ENCODE measurements at regions not wholly inside any gene's neighbourhood (a gene's known extent, or its start where the extent isn't known, plus 50 kb on each side); places are given as distances from the start of the nearest gene placed in this dataset.

- H3K9ac ChIP-seq (ENCODE audit: low read depth in 1 of 2, low read length in 2 of 2), result no peak overlapping the region
- H3K27ac ChIP-seq (ENCODE audit: low read depth in 2 of 2, low read length in 2 of 2), result no peak overlapping the region
- H3K4me3 ChIP-seq (ENCODE audit: low read length in 2 of 2), result no peak overlapping the region
- no peaks in the 10 kb centered on the region for H3K9me3 ChIP-seq (ENCODE audit: control insufficient read depth in 2 of 2, low read length in 2 of 2)
- H3K4me1 ChIP-seq (ENCODE audit: control insufficient read depth in 2 of 2, insufficient read depth in 2 of 2, low read length in 2 of 2), result no peaks in the 10 kb centered on the region
- H3K27me3 ChIP-seq (ENCODE audit: control insufficient read depth in 2 of 2, insufficient read depth in 2 of 2, low read length in 2 of 2), result peaks cover 0 to 2% of the 10 kb centered on the region in 2 donors
- H3K36me3 ChIP-seq (ENCODE audit: control insufficient read depth in 2 of 2, insufficient read depth in 2 of 2, low read length in 2 of 2), result no peaks in the 10 kb centered on the region
Measured at GRCh38 chr1:29639156-29639736, 402.9 kb downstream of the PTPRU start.

- Histone ChIP-seq H3K36me3 (ENCODE audit: control insufficient read depth in 2 of 2, insufficient read depth in 2 of 2, low read length in 2 of 2) (no peaks in the 10 kb centered on the region), H3K9me3 (ENCODE audit: control insufficient read depth in 2 of 2, low read length in 2 of 2) (no peaks in the 10 kb centered on the region), H3K27ac (ENCODE audit: low read depth in 2 of 2, low read length in 2 of 2) (no peak overlapping the region)
Measured at GRCh38 chr1:29638281-29638680, 402.0 kb downstream of the PTPRU start.

GRCh38 chr1:29636936-29637335 lies 400.6 kb downstream of the PTPRU start:
- Histone ChIP-seq H3K4me3 (ENCODE audit: low read length in 2 of 2) (no peak overlapping the region), H3K36me3 (ENCODE audit: control insufficient read depth in 2 of 2, insufficient read depth in 2 of 2, low read length in 2 of 2) (no peaks in the 10 kb centered on the region), H3K27me3 (ENCODE audit: control insufficient read depth in 2 of 2, insufficient read depth in 2 of 2, low read length in 2 of 2) (peaks cover 0 to 2% of the 10 kb centered on the region in 2 donors), H3K9me3 (ENCODE audit: control insufficient read depth in 2 of 2, low read length in 2 of 2) (no peaks in the 10 kb centered on the region), H3K9ac (ENCODE audit: low read depth in 1 of 2, low read length in 2 of 2) (no peak overlapping the region), H3K27ac (ENCODE audit: low read depth in 2 of 2, low read length in 2 of 2) (no peak overlapping the region), H3K4me1 (ENCODE audit: control insufficient read depth in 2 of 2, insufficient read depth in 2 of 2, low read length in 2 of 2) (no peaks in the 10 kb centered on the region)

More at GRCh38 chr1:29638281-29638680, 402.0 kb downstream of the PTPRU start:
- Histone ChIP-seq H3K4me1 (ENCODE audit: control insufficient read depth in 2 of 2, insufficient read depth in 2 of 2, low read length in 2 of 2) (no peaks in the 10 kb centered on the region), H3K27me3 (ENCODE audit: control insufficient read depth in 2 of 2, insufficient read depth in 2 of 2, low read length in 2 of 2) (peaks cover 0 to 2% of the 10 kb centered on the region in 2 donors), H3K4me3 (ENCODE audit: low read length in 2 of 2) (no peak overlapping the region), H3K9ac (ENCODE audit: low read depth in 1 of 2, low read length in 2 of 2) (no peak overlapping the region)

- Histone ChIP-seq H3K36me3 (ENCODE audit: control insufficient read depth in 2 of 2, insufficient read depth in 2 of 2, low read length in 2 of 2) (no peaks in the 10 kb centered on the region), H3K27me3 (ENCODE audit: control insufficient read depth in 2 of 2, insufficient read depth in 2 of 2, low read length in 2 of 2) (peaks cover 0 to 2% of the 10 kb centered on the region in 2 donors), H3K4me1 (ENCODE audit: control insufficient read depth in 2 of 2, insufficient read depth in 2 of 2, low read length in 2 of 2) (no peaks in the 10 kb centered on the region), H3K27ac (ENCODE audit: low read depth in 2 of 2, low read length in 2 of 2) (no peak overlapping the region), H3K9me3 (ENCODE audit: control insufficient read depth in 2 of 2, low read length in 2 of 2) (no peaks in the 10 kb centered on the region), H3K4me3 (ENCODE audit: low read length in 2 of 2) (no peak overlapping the region), H3K9ac (ENCODE audit: low read depth in 1 of 2, low read length in 2 of 2) (no peak overlapping the region)
Measured at GRCh38 chr1:29635501-29636263, 399.4 kb downstream of the PTPRU start.

- Histone ChIP-seq H3K27ac (ENCODE audit: low read depth in 2 of 2, low read length in 2 of 2) (no peak overlapping the region), H3K27me3 (ENCODE audit: control insufficient read depth in 2 of 2, insufficient read depth in 2 of 2, low read length in 2 of 2) (peaks cover 0 to 2% of the 10 kb centered on the region in 2 donors), H3K9ac (ENCODE audit: low read depth in 1 of 2, low read length in 2 of 2) (no peak overlapping the region), H3K4me3 (ENCODE audit: low read length in 2 of 2) (no peak overlapping the region), H3K9me3 (ENCODE audit: control insufficient read depth in 2 of 2, low read length in 2 of 2) (no peaks in the 10 kb centered on the region), H3K4me1 (ENCODE audit: control insufficient read depth in 2 of 2, insufficient read depth in 2 of 2, low read length in 2 of 2) (no peaks in the 10 kb centered on the region), H3K36me3 (ENCODE audit: control insufficient read depth in 2 of 2, insufficient read depth in 2 of 2, low read length in 2 of 2) (no peaks in the 10 kb centered on the region)
Measured at GRCh38 chr1:29634746-29635335, 398.5 kb downstream of the PTPRU start.

GRCh38 chr1:29634324-29634723 lies 398.0 kb downstream of the PTPRU start:
- Histone ChIP-seq H3K27ac (ENCODE audit: low read depth in 2 of 2, low read length in 2 of 2) (no peak overlapping the region), H3K4me3 (ENCODE audit: low read length in 2 of 2) (no peak overlapping the region), H3K9ac (ENCODE audit: low read depth in 1 of 2, low read length in 2 of 2) (no peak overlapping the region), H3K4me1 (ENCODE audit: control insufficient read depth in 2 of 2, insufficient read depth in 2 of 2, low read length in 2 of 2) (no peaks in the 10 kb centered on the region), H3K9me3 (ENCODE audit: control insufficient read depth in 2 of 2, low read length in 2 of 2) (no peaks in the 10 kb centered on the region), H3K36me3 (ENCODE audit: control insufficient read depth in 2 of 2, insufficient read depth in 2 of 2, low read length in 2 of 2) (no peaks in the 10 kb centered on the region), H3K27me3 (ENCODE audit: control insufficient read depth in 2 of 2, insufficient read depth in 2 of 2, low read length in 2 of 2) (peaks cover 0 to 2% of the 10 kb centered on the region in 2 donors)

GRCh38 chr1:29633771-29634170 lies 397.4 kb downstream of the PTPRU start:
- Histone ChIP-seq H3K9ac (ENCODE audit: low read depth in 1 of 2, low read length in 2 of 2) (no peak overlapping the region), H3K27me3 (ENCODE audit: control insufficient read depth in 2 of 2, insufficient read depth in 2 of 2, low read length in 2 of 2) (peaks cover 0 to 2% of the 10 kb centered on the region in 2 donors), H3K27ac (ENCODE audit: low read depth in 2 of 2, low read length in 2 of 2) (no peak overlapping the region), H3K9me3 (ENCODE audit: control insufficient read depth in 2 of 2, low read length in 2 of 2) (no peaks in the 10 kb centered on the region), H3K4me3 (ENCODE audit: low read length in 2 of 2) (no peak overlapping the region), H3K36me3 (ENCODE audit: control insufficient read depth in 2 of 2, insufficient read depth in 2 of 2, low read length in 2 of 2) (no peaks in the 10 kb centered on the region), H3K4me1 (ENCODE audit: control insufficient read depth in 2 of 2, insufficient read depth in 2 of 2, low read length in 2 of 2) (no peaks in the 10 kb centered on the region)

GRCh38 chr1:29632806-29633615 lies 396.7 kb downstream of the PTPRU start:
- Histone ChIP-seq H3K27ac (ENCODE audit: low read depth in 2 of 2, low read length in 2 of 2) (no peak overlapping the region), H3K9me3 (ENCODE audit: control insufficient read depth in 2 of 2, low read length in 2 of 2) (no peaks in the 10 kb centered on the region), H3K36me3 (ENCODE audit: control insufficient read depth in 2 of 2, insufficient read depth in 2 of 2, low read length in 2 of 2) (no peaks in the 10 kb centered on the region), H3K4me1 (ENCODE audit: control insufficient read depth in 2 of 2, insufficient read depth in 2 of 2, low read length in 2 of 2) (no peaks in the 10 kb centered on the region), H3K27me3 (ENCODE audit: control insufficient read depth in 2 of 2, insufficient read depth in 2 of 2, low read length in 2 of 2) (peaks cover 0 to 2% of the 10 kb centered on the region in 2 donors), H3K9ac (ENCODE audit: low read depth in 1 of 2, low read length in 2 of 2) (no peak overlapping the region), H3K4me3 (ENCODE audit: low read length in 2 of 2) (no peak overlapping the region)

GRCh38 chr1:29631836-29632805 lies 395.8 kb downstream of the PTPRU start:
- Histone ChIP-seq H3K4me3 (ENCODE audit: low read length in 2 of 2) (no peak overlapping the region), H3K9me3 (ENCODE audit: control insufficient read depth in 2 of 2, low read length in 2 of 2) (no peaks in the 10 kb centered on the region), H3K4me1 (ENCODE audit: control insufficient read depth in 2 of 2, insufficient read depth in 2 of 2, low read length in 2 of 2) (no peaks in the 10 kb centered on the region), H3K9ac (ENCODE audit: low read depth in 1 of 2, low read length in 2 of 2) (no peak overlapping the region), H3K27ac (ENCODE audit: low read depth in 2 of 2, low read length in 2 of 2) (no peak overlapping the region), H3K36me3 (ENCODE audit: control insufficient read depth in 2 of 2, insufficient read depth in 2 of 2, low read length in 2 of 2) (no peaks in the 10 kb centered on the region), H3K27me3 (ENCODE audit: control insufficient read depth in 2 of 2, insufficient read depth in 2 of 2, low read length in 2 of 2) (peaks cover 0 to 2% of the 10 kb centered on the region in 2 donors)

All from mucosa of rectum (tissue), 2 donors.